OCI-LY7 (cell line): ENCODE measurements at regions not wholly inside any gene's neighbourhood (a gene's known extent, or its start where the extent isn't known, plus 50 kb on each side); places are given as distances from the start of the nearest gene placed in this dataset.

Experiments used
- BruUV-seq: library from RNA; stranded (reverse); fragments of 400-500 nt; replicated peaks from 2 replicates; lab custom pipeline; 2021; lab: Mats Ljungman, UMichigan
- CTCF ChIA-PET: fragments of 300-600 bp; sonication (Branson Sonifier 250); formaldehyde crosslinking; loops from one replicate; lab custom pipeline; 2022; ENCODE audit warnings: antibody characterized with exemption; ENCODE audit not compliant: unreplicated experiment; lab: Charles Lee
- POLR2A ChIA-PET: fragments of 300-600 bp; sonication (Branson Sonifier 250); formaldehyde crosslinking; loops from one replicate; lab custom pipeline; 2022; ENCODE audit warnings: antibody characterized with exemption; lab: Charles Lee
- DNase-seq: peaks from one replicate; pipeline ENCODE4 v3.0.0-alpha.2; 2015; ENCODE audit warnings: low spot score
- H2AFZ ChIP-seq: fragments of 200-600 bp; sonication (generic), shearing (Covaris generic); 2 replicates; pipeline ENCODE4 v1.6.1; 2014; ENCODE audit warnings: mild to moderate bottlenecking, antibody characterized with exemption, low read length, moderate library complexity
- H3K27ac ChIP-seq: fragments of 200-600 bp; sonication (generic); 2 replicates; pipeline ENCODE4 v1.5.1; 2014; ENCODE audit warnings: mixed run types, low read depth, mild to moderate bottlenecking, moderate library complexity, low read length, inconsistent platforms; ENCODE audit not compliant: poor library complexity, severe bottlenecking
- H3K36me3 ChIP-seq: fragments of 200-600 bp; sonication (generic); 2 replicates; pipeline ENCODE4 v1.6.1; 2014; ENCODE audit warnings: mild to moderate bottlenecking, antibody characterized with exemption, low read length, moderate library complexity, mixed read lengths; ENCODE audit not compliant: insufficient read depth
- H3K4me1 ChIP-seq: fragments of 200-600 bp; sonication (generic); 2 replicates; pipeline ENCODE4 v1.5.1; 2014; ENCODE audit warnings: mild to moderate bottlenecking, low read length; ENCODE audit not compliant: insufficient read depth, poor library complexity, severe bottlenecking
- H3K4me2 ChIP-seq: fragments of 200-600 bp; sonication (generic); 2 replicates; pipeline ENCODE4 v1.6.1; 2014; ENCODE audit warnings: mild to moderate bottlenecking, low read length
- H3K4me3 ChIP-seq: fragments of 200-600 bp; sonication (generic); 2 replicates; pipeline ENCODE4 v1.5.1; 2014; ENCODE audit warnings: mild to moderate bottlenecking, low read depth, low read length; ENCODE audit not compliant: poor library complexity, severe bottlenecking
- H3K79me2 ChIP-seq: fragments of 200-600 bp; sonication (generic); 2 replicates; pipeline ENCODE4 v1.6.1; 2016; ENCODE audit warnings: low read depth, mild to moderate bottlenecking, low read length, moderate library complexity, mixed read lengths; ENCODE audit not compliant: insufficient read depth
- H3K9me2 ChIP-seq: fragments of 200-600 bp; sonication (generic); 2 replicates; pipeline ENCODE4 v1.6.1; 2016; ENCODE audit warnings: mild to moderate bottlenecking, low read length, mixed read lengths; ENCODE audit not compliant: insufficient read depth
- H3K9me3 ChIP-seq: fragments of 200-600 bp; sonication (generic); 2 replicates; pipeline ENCODE4 v1.6.1; 2014; ENCODE audit warnings: mild to moderate bottlenecking, mixed run types, low read length, mixed read lengths
- H4K20me1 ChIP-seq: fragments of 200-600 bp; sonication (generic); 2 replicates; pipeline ENCODE4 v1.6.1; 2014; ENCODE audit warnings: mild to moderate bottlenecking, antibody characterized with exemption, low read length, moderate library complexity, mixed read lengths; ENCODE audit not compliant: insufficient read depth
- EZH2phosphoT487 ChIP-seq: fragments of 200-600 bp; sonication (generic); IDR thresholded peaks from 2 replicates; pipeline ENCODE4 v1.6.1; 2018; ENCODE audit warnings: low read depth, borderline replicate concordance, mild to moderate bottlenecking, mixed run types, antibody characterized with exemption, low read length, moderate library complexity, mixed read lengths
- intact Hi-C: fragments of 100-400 bp; cut with micrococcal nuclease; formaldehyde crosslinking; loops from one replicate; pipeline ENCODE4 v1.10.0; 2022; ENCODE audit not compliant: unreplicated experiment
- TF ChIP-seq, protein P1 (sequence below): fragments of 200-600 bp; sonication (generic); conservative IDR thresholded peaks from 2 replicates; pipeline ENCODE4 v1.5.1; 2014; ENCODE audit warnings: mild to moderate bottlenecking, antibody characterized with exemption, low read length, moderate library complexity, mixed read lengths

DNA sequence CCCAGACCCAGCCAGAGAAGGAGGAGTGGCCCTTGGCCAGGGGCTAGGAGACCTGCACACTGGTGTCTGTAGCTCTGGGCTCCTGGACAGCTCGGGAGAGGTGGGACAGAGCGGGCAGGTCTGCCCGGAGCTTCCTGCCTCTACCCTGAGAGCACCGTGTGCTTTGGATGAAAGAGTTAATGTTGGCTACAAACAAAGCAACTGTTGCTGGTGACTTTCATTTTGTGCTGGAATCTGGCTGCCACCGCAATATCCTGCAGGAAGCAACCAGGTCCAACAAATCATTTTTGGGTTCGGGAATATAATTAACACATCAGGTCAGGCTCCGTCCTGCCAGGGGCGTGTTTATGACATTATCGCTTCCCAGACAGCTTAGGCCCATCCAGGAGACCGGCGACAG, 441.8 kb upstream of the MKI67 start:
- no peak overlapping the region for H3K4me3 ChIP-seq
- no peaks in the 10 kb centered on the region for H3K9me2 ChIP-seq
- ChIA-PET POLR2A (interaction anchor here (0.6 kb wide), 1 partner anchor 899 kb away, joined by 4 read pairs; the partner anchor contains the start of gene MGMT), CTCF (no interaction called here)
- no peaks in the 10 kb centered on the region for H4K20me1 ChIP-seq
- no peaks in the 10 kb centered on the region for H3K4me1 ChIP-seq
- no peak overlapping the region for H3K4me2 ChIP-seq
- no peak overlapping the region for H2AFZ ChIP-seq
- no peaks in the 10 kb centered on the region for H3K36me3 ChIP-seq
- no peak for TF ChIP-seq EZH2phosphoT487
- TF ChIP-seq, protein P1, sequence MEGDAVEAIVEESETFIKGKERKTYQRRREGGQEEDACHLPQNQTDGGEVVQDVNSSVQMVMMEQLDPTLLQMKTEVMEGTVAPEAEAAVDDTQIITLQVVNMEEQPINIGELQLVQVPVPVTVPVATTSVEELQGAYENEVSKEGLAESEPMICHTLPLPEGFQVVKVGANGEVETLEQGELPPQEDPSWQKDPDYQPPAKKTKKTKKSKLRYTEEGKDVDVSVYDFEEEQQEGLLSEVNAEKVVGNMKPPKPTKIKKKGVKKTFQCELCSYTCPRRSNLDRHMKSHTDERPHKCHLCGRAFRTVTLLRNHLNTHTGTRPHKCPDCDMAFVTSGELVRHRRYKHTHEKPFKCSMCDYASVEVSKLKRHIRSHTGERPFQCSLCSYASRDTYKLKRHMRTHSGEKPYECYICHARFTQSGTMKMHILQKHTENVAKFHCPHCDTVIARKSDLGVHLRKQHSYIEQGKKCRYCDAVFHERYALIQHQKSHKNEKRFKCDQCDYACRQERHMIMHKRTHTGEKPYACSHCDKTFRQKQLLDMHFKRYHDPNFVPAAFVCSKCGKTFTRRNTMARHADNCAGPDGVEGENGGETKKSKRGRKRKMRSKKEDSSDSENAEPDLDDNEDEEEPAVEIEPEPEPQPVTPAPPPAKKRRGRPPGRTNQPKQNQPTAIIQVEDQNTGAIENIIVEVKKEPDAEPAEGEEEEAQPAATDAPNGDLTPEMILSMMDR: no peak
- DNase-seq: no peak
- intact Hi-C loops: no loop called here
- H3K27ac ChIP-seq: no peak overlapping the region
- no TSS peak for BruUV-seq
- H3K79me2 ChIP-seq: no peaks in the 10 kb centered on the region
- H3K9me3 ChIP-seq: no peaks in the 10 kb centered on the region

DNA sequence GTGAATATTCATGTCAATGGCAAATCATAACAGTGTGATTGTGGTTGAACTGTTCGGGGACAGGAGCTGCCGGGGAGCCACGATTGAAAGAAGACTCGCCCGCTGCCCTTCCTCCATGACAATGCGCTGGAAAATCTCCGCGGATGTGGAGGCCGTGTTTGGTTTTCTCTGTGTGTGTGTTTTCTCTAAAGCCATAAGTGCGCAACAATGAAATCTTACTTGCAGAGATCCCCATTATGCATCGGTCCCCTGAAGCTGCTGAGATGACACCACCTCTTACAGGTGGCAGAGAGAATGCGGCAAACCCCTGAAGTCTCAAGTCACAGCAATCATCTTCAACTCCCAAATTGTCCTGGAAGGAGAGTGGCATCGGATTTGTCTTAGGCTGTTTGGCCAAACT, 442.3 kb upstream of the MKI67 start:
- H3K4me1 ChIP-seq: no peaks in the 10 kb centered on the region
- intact Hi-C loops: no loop called here
- no peaks in the 10 kb centered on the region for H3K9me3 ChIP-seq
- H3K9me2 ChIP-seq: no peaks in the 10 kb centered on the region
- ChIA-PET POLR2A (interaction anchor here (0.6 kb wide), 2 partner anchors 899 to 1193 kb away, joined by 3 to 4 read pairs; partner anchors contain the start of gene MGMT), CTCF (no interaction called here)
- H3K79me2 ChIP-seq: no peaks in the 10 kb centered on the region
- DNase-seq: no peak
- BruUV-seq: no TSS peak
- H2AFZ ChIP-seq: no peak overlapping the region
- no peaks in the 10 kb centered on the region for H3K36me3 ChIP-seq
- H3K4me3 ChIP-seq: no peak overlapping the region
- H4K20me1 ChIP-seq: no peaks in the 10 kb centered on the region
- no peak overlapping the region for H3K27ac ChIP-seq
- no peak overlapping the region for H3K4me2 ChIP-seq
- no peak for TF ChIP-seq EZH2phosphoT487
- TF ChIP-seq, protein P1: no peak

DNA sequence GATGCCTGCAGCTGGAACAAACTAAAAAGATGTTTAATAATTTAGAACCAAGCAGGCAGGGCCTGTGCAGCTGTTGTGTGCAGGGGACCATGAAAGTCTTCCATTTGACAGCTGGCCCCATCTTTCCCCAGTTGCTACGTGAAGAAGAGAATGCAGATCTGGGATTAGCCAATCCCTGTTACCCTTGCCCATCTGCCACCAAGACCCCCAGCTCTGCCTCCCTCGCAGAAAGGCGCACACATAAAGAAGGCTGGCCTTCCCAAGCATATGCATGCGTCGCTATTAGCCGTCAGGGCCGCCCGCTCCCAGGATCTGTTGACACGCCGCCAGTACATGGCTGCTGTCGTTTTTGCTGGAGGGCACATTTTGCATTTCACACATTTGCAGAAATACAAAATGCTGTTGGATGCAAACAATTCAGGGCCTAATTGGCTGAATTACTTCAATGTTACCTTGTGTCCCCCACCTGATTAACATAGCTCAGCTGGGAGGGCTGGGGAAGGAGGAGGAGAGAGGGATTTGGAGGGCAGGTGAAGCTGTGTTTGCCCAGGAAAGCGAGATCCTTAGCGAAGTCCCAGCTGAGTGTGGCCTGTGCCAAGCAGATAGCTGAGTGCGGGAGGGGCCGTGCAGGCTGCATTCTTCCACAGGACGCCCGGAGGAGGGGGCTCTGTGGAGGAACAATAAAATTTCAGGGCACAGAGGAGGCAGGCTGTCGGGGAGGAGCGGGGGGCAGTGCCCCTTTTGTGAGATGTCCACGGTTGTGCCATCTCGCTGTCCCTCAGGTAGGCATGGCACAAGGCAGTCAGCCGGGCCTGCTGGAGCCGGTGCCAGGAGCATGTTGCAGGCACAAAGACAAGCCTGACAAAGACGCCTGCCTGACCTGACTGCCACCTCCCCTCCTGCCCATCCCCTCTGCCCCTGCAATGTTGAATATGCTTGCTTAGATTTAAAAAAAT, 443.0 kb upstream of the MKI67 start:
- no peak overlapping the region for H3K4me2 ChIP-seq
- no peaks in the 10 kb centered on the region for H3K4me1 ChIP-seq
- no peaks in the 10 kb centered on the region for H3K9me2 ChIP-seq
- no TSS peak for BruUV-seq
- intact Hi-C loops: no loop called here
- no peaks in the 10 kb centered on the region for H3K9me3 ChIP-seq
- no peak overlapping the region for H3K4me3 ChIP-seq
- no peak for DNase-seq
- H2AFZ ChIP-seq: no peak overlapping the region
- H3K79me2 ChIP-seq: no peaks in the 10 kb centered on the region
- TF ChIP-seq, protein P1: no peak
- TF ChIP-seq EZH2phosphoT487: no peak
- CTCF ChIA-PET: no interaction called here
- no peaks in the 10 kb centered on the region for H3K36me3 ChIP-seq
- H4K20me1 ChIP-seq: no peaks in the 10 kb centered on the region
- POLR2A ChIA-PET: interaction anchor here (0.6 kb wide), 1 partner anchor 1192 kb away, joined by 3 read pairs; no protein-coding TSS in a partner anchor
- no peak overlapping the region for H3K27ac ChIP-seq
